Medulla oblongata (tissue), 1 donor: ENCODE measurements at regions not wholly inside any gene's neighbourhood (a gene's known extent, or its start where the extent isn't known, plus 50 kb on each side); places are given as distances from the start of the nearest gene placed in this dataset.

Experiments used
- DNase-seq: peaks from one replicate; pipeline ENCODE4 v3.0.0-alpha.2; 2015; ENCODE audit errors: extremely low spot score

- no peak for DNase-seq
Observed at GRCh38 chr6:65852369-65852852, 145.4 kb upstream of the EYS start.

DNA sequence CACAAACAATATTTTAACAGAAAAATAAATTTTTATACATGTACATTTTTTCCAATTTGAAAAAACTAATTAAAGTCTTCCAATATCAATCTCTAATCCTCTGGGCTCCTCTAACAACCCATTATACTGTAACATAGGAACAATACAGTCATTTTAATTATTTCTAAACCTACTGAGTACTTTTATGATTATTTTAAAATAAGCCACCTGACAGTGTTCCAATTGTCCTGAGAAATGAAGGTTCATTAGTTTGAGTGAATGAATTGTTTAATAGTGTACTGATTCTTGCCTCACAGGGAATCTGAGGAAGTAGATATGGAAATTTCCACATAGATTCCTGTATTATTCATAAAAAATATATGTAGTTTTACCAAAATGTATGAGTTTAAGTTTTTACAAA lies 123.1 kb upstream of the EYS start:
- DNase-seq, result no peak

DNA sequence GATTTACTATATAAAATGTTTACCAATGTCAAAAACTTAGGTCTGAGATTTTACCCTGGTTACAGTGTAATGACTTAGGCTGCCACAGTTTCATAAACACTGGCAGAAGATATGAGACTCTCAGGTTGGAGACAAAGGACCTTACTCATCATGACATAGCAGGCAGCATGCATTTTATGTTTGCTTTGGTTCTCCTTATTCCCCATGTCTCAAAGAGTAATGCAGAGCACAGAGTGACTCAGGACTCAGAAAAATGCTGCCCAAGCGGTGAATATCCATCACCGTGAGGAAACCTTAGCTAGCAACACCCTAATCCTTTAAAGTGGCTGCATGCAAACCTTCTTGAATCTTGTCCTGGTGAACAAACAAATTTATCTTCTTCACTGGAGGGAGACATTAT lies 112.1 kb upstream of the EYS start:
- no peak for DNase-seq

DNA sequence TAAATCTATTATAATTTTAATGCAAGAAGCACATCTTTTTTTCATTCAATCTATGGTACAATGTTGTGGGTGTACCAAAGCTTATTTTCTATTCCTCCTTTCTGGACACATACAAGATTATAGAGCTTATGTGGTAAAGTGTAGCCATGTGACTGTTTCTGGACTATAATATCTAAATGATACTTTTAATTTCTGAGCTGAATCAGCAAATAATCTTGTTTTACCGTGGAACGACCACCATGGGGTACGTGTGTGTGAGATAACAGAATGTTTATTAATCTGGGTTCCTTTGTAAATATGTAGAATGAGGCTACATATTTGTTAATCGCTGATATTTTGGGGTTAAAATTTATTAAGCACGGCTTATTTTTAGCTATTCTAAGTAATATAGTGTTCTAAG lies 111.5 kb upstream of the EYS start:
- DNase-seq, result no peak

GRCh38 chr6:65816991-65817390 lies 110.0 kb upstream of the EYS start:
- DNase-seq, result no peak

GRCh38 chr6:65814071-65814470 lies 107.0 kb upstream of the EYS start:
- DNase-seq, result no peak

- no peak for DNase-seq
Observed at GRCh38 chr6:65803186-65803585, 96.2 kb upstream of the EYS start.

DNA sequence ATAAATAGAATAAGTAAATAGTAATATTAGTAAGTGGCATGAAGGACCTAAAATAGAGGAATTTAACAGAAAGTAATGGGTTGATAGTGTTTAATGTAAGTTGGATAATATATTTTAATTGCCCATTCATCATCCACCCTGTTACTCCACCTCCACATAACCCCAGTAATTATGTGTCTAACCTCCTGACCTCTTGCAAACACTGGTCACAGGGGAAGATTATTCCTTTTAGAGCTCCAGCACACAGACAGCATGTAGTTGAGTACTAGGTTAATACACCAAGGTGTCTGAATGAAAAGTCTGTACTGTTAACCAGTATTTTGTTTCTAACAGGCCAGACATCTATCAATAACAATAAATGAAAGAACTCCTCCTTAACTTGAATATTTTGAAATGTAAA lies 92.4 kb upstream of the EYS start:
- no peak for DNase-seq

GRCh38 chr6:65798280-65799014 lies 91.4 kb upstream of the EYS start:
- no peak for DNase-seq

DNA sequence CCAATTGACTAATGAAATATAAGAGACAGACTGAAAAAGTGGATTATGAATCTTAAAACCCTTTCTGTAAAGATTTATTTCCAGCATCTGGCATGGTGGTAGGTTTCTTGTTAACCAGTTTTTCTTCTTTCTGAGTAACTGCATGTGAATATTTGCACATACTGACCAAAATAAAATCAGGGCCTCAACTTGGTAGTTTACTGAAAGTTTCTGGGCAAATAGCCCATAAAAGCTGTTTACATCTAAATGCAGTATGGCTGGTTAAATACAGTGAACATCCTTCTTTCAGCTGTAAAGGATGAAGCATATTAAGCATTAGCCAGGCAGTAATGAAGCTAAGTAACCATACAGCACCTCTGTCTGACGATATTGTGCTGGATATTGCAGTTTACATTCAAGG lies 83.6 kb upstream of the EYS start:
- DNase-seq, result no peak

DNA sequence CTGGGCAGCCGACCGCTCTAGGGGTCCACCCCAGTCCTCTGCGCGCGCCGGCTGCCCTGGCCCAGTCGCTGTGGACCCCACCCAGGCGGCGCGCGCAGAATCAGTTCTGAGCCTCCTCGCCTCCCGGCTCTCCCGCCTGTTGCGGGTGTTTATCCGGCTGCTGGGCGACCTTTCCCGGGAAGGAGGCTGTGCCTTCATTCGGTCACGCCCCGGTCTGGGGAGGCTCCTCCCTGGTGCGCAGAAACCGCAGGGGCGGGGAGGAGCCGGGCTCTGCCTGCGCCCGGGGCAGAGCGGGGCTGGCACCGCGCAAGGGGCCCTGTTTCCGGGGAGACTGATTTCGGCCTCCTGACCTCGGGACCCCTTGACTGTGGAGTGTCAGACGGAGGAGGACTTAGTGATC lies 80.8 kb upstream of the EYS start:
- no peak for DNase-seq

GRCh38 chr6:65786815-65787214 lies 79.8 kb upstream of the EYS start:
- no peak for DNase-seq

DNA sequence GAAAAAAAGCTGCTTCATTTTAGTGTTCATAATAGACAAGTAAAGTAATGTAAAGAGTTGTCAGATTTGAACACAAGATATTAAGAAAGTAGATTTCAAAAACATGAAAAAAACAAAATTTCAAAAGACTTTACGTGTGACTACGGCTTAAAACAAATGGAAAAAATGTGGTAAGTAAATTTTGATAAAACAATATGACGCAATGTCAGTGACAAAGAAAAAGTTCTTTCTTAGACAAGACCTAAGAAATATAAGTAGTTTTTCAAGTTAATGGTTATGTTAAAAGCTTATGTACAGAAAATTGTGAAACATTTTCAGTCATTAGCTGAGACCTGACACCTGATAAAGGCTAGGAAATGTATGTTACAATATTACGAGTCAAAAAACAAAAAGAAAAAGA lies 73.7 kb upstream of the EYS start:
- DNase-seq, result no peak

DNA sequence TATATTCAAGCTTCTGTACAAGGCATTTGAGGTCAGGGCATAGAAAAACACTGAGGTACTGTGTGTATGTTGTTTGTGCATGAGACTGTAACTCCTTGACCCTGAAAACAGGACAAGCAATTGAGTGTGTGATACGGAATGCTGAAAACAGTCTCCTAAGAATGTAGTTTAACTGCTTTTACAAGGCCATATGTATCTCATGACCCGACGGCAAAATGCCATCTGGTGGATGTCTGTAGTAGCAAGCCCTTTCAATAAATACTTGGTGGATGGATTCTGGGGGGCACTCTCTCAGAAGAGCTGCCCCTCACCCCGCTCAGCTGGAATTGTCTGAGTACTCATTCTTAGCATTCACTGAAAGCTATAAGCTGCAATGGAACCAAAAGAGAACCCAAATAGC lies 69.3 kb upstream of the EYS start:
- no peak for DNase-seq

GRCh38 chr6:65771946-65772345 lies 64.9 kb upstream of the EYS start:
- no peak for DNase-seq

GRCh38 chr6:65761890-65762289 lies 54.9 kb upstream of the EYS start:
- DNase-seq, result no peak

GRCh38 chr6:65760285-65760684 lies 53.3 kb upstream of the EYS start:
- no peak for DNase-seq
